GM10266 (cell line): ENCODE measurements at regions not wholly inside any gene's neighbourhood (a gene's known extent, or its start where the extent isn't known, plus 50 kb on each side); places are given as distances from the start of the nearest gene placed in this dataset.

Source experiments
- DNase-seq: peaks from one replicate; pipeline ENCODE4 v3.0.0; 2012; ENCODE audit errors: extremely low spot score
- CTCF ChIP-seq: IDR thresholded peaks from 2 replicates; pipeline ENCODE4 v1.5.1; 2012; ENCODE audit warnings: mild to moderate bottlenecking, low read depth; ENCODE audit not compliant: control insufficient read depth, insufficient read depth; ENCODE audit errors: missing control alignments

GRCh38 chr2:7900593-7900992, 781.3 kb upstream of the ID2 start:
- TF ChIP-seq CTCF, result no peak
- no peak for DNase-seq

- TF ChIP-seq CTCF, result no peak
- no peak for DNase-seq
Measured at GRCh38 chr2:7902251-7902765, 779.5 kb upstream of the ID2 start.

GRCh38 chr2:7904319-7904718, 777.5 kb upstream of the ID2 start:
- TF ChIP-seq CTCF, result no peak
- no peak for DNase-seq

- no peak for TF ChIP-seq CTCF
- DNase-seq, result no peak
Measured at GRCh38 chr2:7905756-7906155, 776.1 kb upstream of the ID2 start.

- DNase-seq, result no peak
- TF ChIP-seq CTCF, result no peak
Measured at GRCh38 chr2:7906431-7906830, 775.4 kb upstream of the ID2 start.

GRCh38 chr2:7907041-7907440, 774.8 kb upstream of the ID2 start:
- DNase-seq, result no peak
- TF ChIP-seq CTCF, result no peak

GRCh38 chr2:7910752-7911151, 771.1 kb upstream of the ID2 start:
- TF ChIP-seq CTCF, result no peak
- no peak for DNase-seq
